Neural crest cell (in vitro differentiated cells): ENCODE measurements at regions not wholly inside any gene's neighbourhood (a gene's known extent, or its start where the extent isn't known, plus 50 kb on each side); places are given as distances from the start of the nearest gene placed in this dataset.

ENCODE experiments used
- DNase-seq: peaks from one replicate; pipeline ENCODE4 v3.0.0; 2021; ENCODE audit warnings: low read depth, mixed read lengths, low spot score
- H3K27ac Mint-ChIP-seq: one replicate; pipeline ENCODE4 v1.8.0; 2021; ENCODE audit warnings: mild to moderate bottlenecking, mixed read lengths; ENCODE audit not compliant: unreplicated experiment
- H3K27me3 Mint-ChIP-seq: 2 replicates; pipeline ENCODE4 v1.8.0; 2021; ENCODE audit warnings: low read depth, mild to moderate bottlenecking, mixed read lengths
- H3K36me3 Mint-ChIP-seq: 2 replicates; pipeline ENCODE4 v1.8.0; 2021; ENCODE audit warnings: low read depth, mild to moderate bottlenecking, mixed read lengths
- H3K4me1 Mint-ChIP-seq: 2 replicates; pipeline ENCODE4 v1.8.0; 2021; ENCODE audit warnings: mixed read lengths
- H3K4me3 Mint-ChIP-seq: one replicate; pipeline ENCODE4 v1.8.0; 2021; ENCODE audit warnings: mild to moderate bottlenecking, mixed read lengths
- H3K9me3 Mint-ChIP-seq: 2 replicates; pipeline ENCODE4 v1.8.0; 2021; ENCODE audit warnings: mixed read lengths
- TF ChIP-seq, protein P1 (sequence below): fragments of 200-600 bp; sonication (generic); conservative IDR thresholded peaks from 2 replicates; pipeline ENCODE4 v1.5.0; 2021; ENCODE audit warnings: antibody characterized with exemption, mild to moderate bottlenecking

DNA sequence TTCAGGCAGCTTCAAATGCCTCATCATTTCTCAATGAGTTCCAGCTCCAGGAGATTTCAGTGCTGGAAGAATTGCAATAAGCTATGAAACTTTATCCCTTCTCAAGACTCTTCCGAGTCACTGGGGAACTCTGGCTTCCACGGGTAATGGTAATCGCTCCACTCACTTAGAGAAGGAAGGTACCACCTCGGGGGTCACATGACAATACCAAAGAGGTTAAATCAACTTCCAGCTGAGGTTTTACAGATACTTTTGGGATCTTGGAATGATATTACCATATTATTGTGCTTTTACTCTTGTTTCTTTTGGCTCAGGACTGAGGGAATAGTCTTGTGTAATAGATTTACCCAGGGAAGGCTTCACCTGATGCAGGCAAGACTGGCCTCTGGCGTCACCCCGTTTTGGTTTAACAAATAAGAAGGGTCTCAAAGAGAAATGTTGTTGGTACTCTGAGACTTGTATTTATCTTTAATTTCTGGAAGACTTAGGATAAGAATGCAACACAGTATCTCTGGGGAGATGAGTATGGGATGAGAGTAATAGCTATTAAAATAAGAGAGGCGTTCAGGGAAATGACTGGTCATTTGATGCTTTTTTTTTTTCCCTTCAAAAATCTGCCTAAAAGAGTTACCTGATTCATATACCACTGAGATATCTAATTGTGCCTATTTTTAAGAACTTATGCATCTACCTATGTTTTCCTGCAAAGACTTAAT, 316.9 kb upstream of the ZEB2 start:
- Mint-ChIP-seq H3K27ac (no peak overlapping the region), H3K27me3 (no peaks in the 10 kb centered on the region), H3K9me3 (no peaks in the 10 kb centered on the region), H3K4me1 (no peaks in the 10 kb centered on the region), H3K36me3 (no peaks in the 10 kb centered on the region), H3K4me3 (no peak overlapping the region)
- no peak for DNase-seq
- TF ChIP-seq, protein P1, sequence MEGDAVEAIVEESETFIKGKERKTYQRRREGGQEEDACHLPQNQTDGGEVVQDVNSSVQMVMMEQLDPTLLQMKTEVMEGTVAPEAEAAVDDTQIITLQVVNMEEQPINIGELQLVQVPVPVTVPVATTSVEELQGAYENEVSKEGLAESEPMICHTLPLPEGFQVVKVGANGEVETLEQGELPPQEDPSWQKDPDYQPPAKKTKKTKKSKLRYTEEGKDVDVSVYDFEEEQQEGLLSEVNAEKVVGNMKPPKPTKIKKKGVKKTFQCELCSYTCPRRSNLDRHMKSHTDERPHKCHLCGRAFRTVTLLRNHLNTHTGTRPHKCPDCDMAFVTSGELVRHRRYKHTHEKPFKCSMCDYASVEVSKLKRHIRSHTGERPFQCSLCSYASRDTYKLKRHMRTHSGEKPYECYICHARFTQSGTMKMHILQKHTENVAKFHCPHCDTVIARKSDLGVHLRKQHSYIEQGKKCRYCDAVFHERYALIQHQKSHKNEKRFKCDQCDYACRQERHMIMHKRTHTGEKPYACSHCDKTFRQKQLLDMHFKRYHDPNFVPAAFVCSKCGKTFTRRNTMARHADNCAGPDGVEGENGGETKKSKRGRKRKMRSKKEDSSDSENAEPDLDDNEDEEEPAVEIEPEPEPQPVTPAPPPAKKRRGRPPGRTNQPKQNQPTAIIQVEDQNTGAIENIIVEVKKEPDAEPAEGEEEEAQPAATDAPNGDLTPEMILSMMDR: no peak

DNA sequence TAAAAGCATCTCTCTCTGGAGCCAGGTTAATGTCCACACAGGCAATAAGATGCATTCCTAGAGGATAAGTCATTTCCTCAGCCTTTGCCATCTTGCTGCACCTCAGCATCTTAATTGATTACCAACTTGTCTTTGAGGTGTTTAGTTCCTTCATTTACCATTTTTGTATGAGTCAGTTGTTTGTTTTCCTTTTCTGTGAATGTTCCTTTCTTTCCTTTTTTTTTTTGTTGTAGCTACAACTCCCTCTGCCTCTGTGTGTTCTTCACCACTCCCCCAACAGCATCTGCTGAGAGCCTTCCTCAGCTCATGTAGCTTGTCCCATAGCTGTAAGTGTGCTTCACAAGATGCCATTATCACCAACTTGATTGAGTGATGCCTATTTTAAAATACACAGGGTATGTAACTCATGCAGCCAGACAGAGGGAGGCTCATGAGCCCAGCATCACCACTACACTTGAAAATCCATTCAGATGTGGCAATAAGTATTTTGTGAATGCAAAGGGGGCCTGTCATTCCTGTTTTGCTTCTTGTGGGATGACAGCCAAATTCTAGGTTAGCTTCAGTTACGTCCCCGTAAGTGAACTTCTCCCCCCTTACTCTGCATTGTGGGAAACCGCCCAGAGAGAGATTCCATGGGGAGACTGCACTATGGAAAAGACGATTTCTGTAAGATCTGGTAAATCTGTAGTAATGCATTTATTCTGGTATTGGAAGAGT, 315.9 kb upstream of the ZEB2 start:
- Mint-ChIP-seq H3K9me3 (no peaks in the 10 kb centered on the region), H3K27me3 (no peaks in the 10 kb centered on the region), H3K36me3 (no peaks in the 10 kb centered on the region), H3K27ac (no peak overlapping the region), H3K4me3 (no peak overlapping the region), H3K4me1 (no peaks in the 10 kb centered on the region)
- TF ChIP-seq, protein P1: no peak
- DNase-seq: no peak

DNA sequence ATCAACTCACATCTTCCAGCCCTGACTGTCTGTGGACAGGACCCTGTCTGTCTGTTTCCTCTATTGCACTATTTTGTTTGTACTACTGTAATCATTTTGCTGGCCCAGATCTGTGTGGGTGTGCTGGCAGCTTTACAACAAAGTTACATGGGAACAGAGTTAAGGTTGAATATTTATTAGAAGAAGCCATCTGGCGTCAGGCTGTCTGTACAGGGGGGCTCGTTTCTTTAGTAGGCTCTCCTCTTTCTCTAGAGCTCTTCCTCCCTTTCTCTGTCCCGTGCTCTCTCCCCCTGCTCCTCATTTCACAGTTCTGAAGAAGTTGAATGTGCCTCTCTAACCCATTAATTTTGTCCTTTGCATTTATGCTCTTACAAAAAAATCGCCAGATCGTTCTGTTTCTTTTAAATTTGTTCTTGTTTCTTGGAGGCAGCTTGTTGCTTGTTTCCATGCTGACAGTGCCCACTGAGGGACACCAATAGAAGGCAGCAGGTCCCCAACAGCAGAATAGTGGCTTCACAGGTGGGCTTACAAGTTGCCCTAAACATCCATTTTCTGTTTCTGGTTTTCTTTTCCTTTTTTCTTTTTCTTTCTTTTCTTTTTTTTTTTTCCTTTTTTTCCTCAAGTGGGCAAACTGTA, 315.2 kb upstream of the ZEB2 start:
- no peak for DNase-seq

DNA sequence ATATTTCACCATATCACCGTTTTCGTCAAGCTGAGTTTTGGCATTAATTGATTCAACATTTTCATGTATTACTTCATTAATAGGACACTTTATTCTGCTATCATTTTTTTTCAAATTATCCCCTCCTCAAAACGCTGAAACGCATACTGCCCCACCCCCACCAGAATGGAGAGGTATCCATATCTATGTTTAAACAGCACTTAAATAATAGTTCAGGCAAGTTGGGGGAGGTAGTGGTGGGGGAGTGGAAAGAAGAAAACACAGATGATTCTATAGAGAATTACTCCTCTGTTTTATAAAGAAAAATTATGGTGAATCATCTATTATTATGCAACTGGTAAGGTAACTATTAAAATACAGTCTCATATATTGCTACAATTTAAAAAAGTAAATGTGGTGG, 314.4 kb upstream of the ZEB2 start:
- no peak overlapping the region for H3K4me3 Mint-ChIP-seq

More for the DNA sequence above, 315.2 kb upstream of the ZEB2 start:
- Mint-ChIP-seq H3K27me3 (no peaks in the 10 kb centered on the region), H3K36me3 (no peaks in the 10 kb centered on the region), H3K27ac (no peak overlapping the region), H3K4me1 (no peaks in the 10 kb centered on the region), H3K4me3 (no peak overlapping the region), H3K9me3 (no peaks in the 10 kb centered on the region)
- TF ChIP-seq, protein P1: no peak

DNA sequence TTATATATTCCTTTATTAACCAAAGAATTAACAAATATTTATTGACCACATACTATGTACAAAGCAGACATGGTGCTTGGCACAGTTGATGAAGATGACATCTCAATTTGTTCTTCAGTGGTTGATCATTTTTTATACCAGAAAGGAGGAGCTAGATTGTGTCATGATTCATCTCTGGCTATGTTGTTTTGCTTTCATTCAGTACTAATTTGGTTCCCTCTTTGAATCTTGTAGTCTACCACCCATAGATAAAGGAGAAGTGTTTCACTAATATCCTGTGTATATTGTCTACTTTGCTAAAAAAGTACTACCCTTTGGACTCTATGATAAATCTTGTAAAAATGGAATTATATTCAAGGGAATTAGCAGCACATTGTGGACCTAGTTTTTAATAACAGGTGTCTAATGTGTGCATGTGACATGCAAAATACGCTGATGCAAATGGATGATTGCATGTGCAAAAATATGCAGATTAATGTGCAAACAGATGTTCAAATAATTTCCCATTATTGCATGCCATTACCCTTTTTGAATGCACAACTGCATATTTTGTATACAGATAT, 313.2 kb upstream of the ZEB2 start:
- Mint-ChIP-seq H3K4me1 (no peaks in the 10 kb centered on the region), H3K27ac (no peak overlapping the region), H3K9me3 (peaks cover 2% of the 10 kb centered on the region), H3K4me3 (no peak overlapping the region), H3K27me3 (no peaks in the 10 kb centered on the region), H3K36me3 (no peaks in the 10 kb centered on the region)
- DNase-seq: no peak
- TF ChIP-seq, protein P1: no peak

More for the DNA sequence above, 314.4 kb upstream of the ZEB2 start:
- Mint-ChIP-seq H3K27ac (no peak overlapping the region), H3K36me3 (no peaks in the 10 kb centered on the region), H3K9me3 (peaks cover 1% of the 10 kb centered on the region), H3K27me3 (no peaks in the 10 kb centered on the region), H3K4me1 (no peaks in the 10 kb centered on the region)
- DNase-seq: no peak
- TF ChIP-seq, protein P1: no peak
